HS-5 (cell line): ENCODE measurements at regions not wholly inside any gene's neighbourhood (a gene's known extent, or its start where the extent isn't known, plus 50 kb on each side); places are given as distances from the start of the nearest gene placed in this dataset.
"Not testable (repeated sequence)": the region's sequence is repeated elsewhere in the genome, so short reads cannot be mapped to it uniquely, and the experiment has no call there.

Experiments used
- DNase-seq: peaks from one replicate; pipeline ENCODE4 v3.0.0-alpha.2; 2012; ENCODE audit warnings: low read depth

GRCh38 chr16:70014915-70015314 lies 63.8 kb downstream of the CLEC18A start:
- not testable (repeated sequence) for DNase-seq

GRCh38 chr16:70016751-70017150 lies 65.6 kb downstream of the CLEC18A start:
- not testable (repeated sequence) for DNase-seq

- DNase-seq = no peak
Measured at GRCh38 chr16:70018254-70018653, 67.1 kb downstream of the CLEC18A start.

GRCh38 chr16:70023207-70023606 lies 72.1 kb downstream of the CLEC18A start:
- not testable (repeated sequence) for DNase-seq

GRCh38 chr16:70023956-70024355 lies 72.8 kb downstream of the CLEC18A start:
- DNase-seq = not testable (repeated sequence)

GRCh38 chr16:70026165-70026854 lies 75.2 kb downstream of the CLEC18A start:
- DNase-seq = peak; percentile 39

GRCh38 chr16:70032906-70033305 lies 81.2 kb upstream of the PDPR start:
- DNase-seq = not testable (repeated sequence)

GRCh38 chr16:70037913-70038312 lies 76.2 kb upstream of the PDPR start:
- not testable (repeated sequence) for DNase-seq

GRCh38 chr16:70040554-70040953 lies 73.6 kb upstream of the PDPR start:
- DNase-seq = not testable (repeated sequence)

- not testable (repeated sequence) for DNase-seq
Measured at GRCh38 chr16:70043538-70044067, 70.5 kb upstream of the PDPR start.

- not testable (repeated sequence) for DNase-seq
Measured at GRCh38 chr16:70046560-70046959, 67.6 kb upstream of the PDPR start.

GRCh38 chr16:70048083-70048482 lies 66.0 kb upstream of the PDPR start:
- DNase-seq = not testable (repeated sequence)

- DNase-seq = not testable (repeated sequence)
Measured at GRCh38 chr16:70058056-70058455, 56.1 kb upstream of the PDPR start.

GRCh38 chr16:70059429-70059828 lies 54.7 kb upstream of the PDPR start:
- not testable (repeated sequence) for DNase-seq

- DNase-seq = not testable (repeated sequence)
Measured at GRCh38 chr16:70060521-70061027, 53.6 kb upstream of the PDPR start.

GRCh38 chr16:70061671-70062218 lies 52.4 kb upstream of the PDPR start:
- not testable (repeated sequence) for DNase-seq

- not testable (repeated sequence) for DNase-seq
Measured at GRCh38 chr16:70062947-70063346, 51.2 kb upstream of the PDPR start.
